OCI-LY7 (cell line): ENCODE measurements at regions not wholly inside any gene's neighbourhood (a gene's known extent, or its start where the extent isn't known, plus 50 kb on each side); places are given as distances from the start of the nearest gene placed in this dataset.

Experiments used
- BruUV-seq: library from RNA; stranded (reverse); fragments of 400-500 nt; replicated peaks from 2 replicates; lab custom pipeline; 2021; lab: Mats Ljungman, UMichigan
- CTCF ChIA-PET: fragments of 300-600 bp; sonication (Branson Sonifier 250); formaldehyde crosslinking; loops from one replicate; lab custom pipeline; 2022; ENCODE audit warnings: antibody characterized with exemption; ENCODE audit not compliant: unreplicated experiment; lab: Charles Lee
- POLR2A ChIA-PET: fragments of 300-600 bp; sonication (Branson Sonifier 250); formaldehyde crosslinking; loops from one replicate; lab custom pipeline; 2022; ENCODE audit warnings: antibody characterized with exemption; lab: Charles Lee
- DNase-seq: peaks from one replicate; pipeline ENCODE4 v3.0.0-alpha.2; 2015; ENCODE audit warnings: low spot score
- H2AFZ ChIP-seq: fragments of 200-600 bp; sonication (generic), shearing (Covaris generic); 2 replicates; pipeline ENCODE4 v1.6.1; 2014; ENCODE audit warnings: mild to moderate bottlenecking, antibody characterized with exemption, low read length, moderate library complexity
- H3K27ac ChIP-seq: fragments of 200-600 bp; sonication (generic); 2 replicates; pipeline ENCODE4 v1.5.1; 2014; ENCODE audit warnings: mixed run types, low read depth, mild to moderate bottlenecking, moderate library complexity, low read length, inconsistent platforms; ENCODE audit not compliant: poor library complexity, severe bottlenecking
- H3K36me3 ChIP-seq: fragments of 200-600 bp; sonication (generic); 2 replicates; pipeline ENCODE4 v1.6.1; 2014; ENCODE audit warnings: mild to moderate bottlenecking, antibody characterized with exemption, low read length, moderate library complexity, mixed read lengths; ENCODE audit not compliant: insufficient read depth
- H3K4me1 ChIP-seq: fragments of 200-600 bp; sonication (generic); 2 replicates; pipeline ENCODE4 v1.5.1; 2014; ENCODE audit warnings: mild to moderate bottlenecking, low read length; ENCODE audit not compliant: insufficient read depth, poor library complexity, severe bottlenecking
- H3K4me2 ChIP-seq: fragments of 200-600 bp; sonication (generic); 2 replicates; pipeline ENCODE4 v1.6.1; 2014; ENCODE audit warnings: mild to moderate bottlenecking, low read length
- H3K4me3 ChIP-seq: fragments of 200-600 bp; sonication (generic); 2 replicates; pipeline ENCODE4 v1.5.1; 2014; ENCODE audit warnings: mild to moderate bottlenecking, low read depth, low read length; ENCODE audit not compliant: poor library complexity, severe bottlenecking
- H3K79me2 ChIP-seq: fragments of 200-600 bp; sonication (generic); 2 replicates; pipeline ENCODE4 v1.6.1; 2016; ENCODE audit warnings: low read depth, mild to moderate bottlenecking, low read length, moderate library complexity, mixed read lengths; ENCODE audit not compliant: insufficient read depth
- H3K9me2 ChIP-seq: fragments of 200-600 bp; sonication (generic); 2 replicates; pipeline ENCODE4 v1.6.1; 2016; ENCODE audit warnings: mild to moderate bottlenecking, low read length, mixed read lengths; ENCODE audit not compliant: insufficient read depth
- H3K9me3 ChIP-seq: fragments of 200-600 bp; sonication (generic); 2 replicates; pipeline ENCODE4 v1.6.1; 2014; ENCODE audit warnings: mild to moderate bottlenecking, mixed run types, low read length, mixed read lengths
- H4K20me1 ChIP-seq: fragments of 200-600 bp; sonication (generic); 2 replicates; pipeline ENCODE4 v1.6.1; 2014; ENCODE audit warnings: mild to moderate bottlenecking, antibody characterized with exemption, low read length, moderate library complexity, mixed read lengths; ENCODE audit not compliant: insufficient read depth
- CTCF ChIP-seq: fragments of 200-600 bp; sonication (generic); conservative IDR thresholded peaks from 2 replicates; pipeline ENCODE4 v1.5.1; 2014; ENCODE audit warnings: mild to moderate bottlenecking, antibody characterized with exemption, low read length, moderate library complexity, mixed read lengths
- EZH2phosphoT487 ChIP-seq: fragments of 200-600 bp; sonication (generic); IDR thresholded peaks from 2 replicates; pipeline ENCODE4 v1.6.1; 2018; ENCODE audit warnings: low read depth, borderline replicate concordance, mild to moderate bottlenecking, mixed run types, antibody characterized with exemption, low read length, moderate library complexity, mixed read lengths
- intact Hi-C: fragments of 100-400 bp; cut with micrococcal nuclease; formaldehyde crosslinking; loops from one replicate; pipeline ENCODE4 v1.10.0; 2022; ENCODE audit not compliant: unreplicated experiment

GRCh38 chr2:187169864-187170263 is 278.2 kb downstream of the CALCRL start:
- no TSS peak for BruUV-seq
- ChIA-PET POLR2A (no interaction called here), CTCF (no interaction called here)

GRCh38 chr2:187168720-187169713 is 279.0 kb downstream of the CALCRL start:
- H3K9me2 ChIP-seq, result no peaks in the 10 kb centered on the region
- H4K20me1 ChIP-seq, result no peaks in the 10 kb centered on the region
- ChIA-PET CTCF (no interaction called here), POLR2A (no interaction called here)
- no peaks in the 10 kb centered on the region for H3K9me3 ChIP-seq
- H3K79me2 ChIP-seq, result no peaks in the 10 kb centered on the region
- peak; percentile 16 for DNase-seq
- no peaks in the 10 kb centered on the region for H3K4me1 ChIP-seq
- intact Hi-C loops, result no loop called here
- H3K4me2 ChIP-seq, result no peak overlapping the region
- TF ChIP-seq EZH2phosphoT487 (no peak), CTCF (no peak)
- no peak overlapping the region for H2AFZ ChIP-seq
- BruUV-seq, result no TSS peak
- no peak overlapping the region for H3K27ac ChIP-seq
- no peak overlapping the region for H3K4me3 ChIP-seq
- no peaks in the 10 kb centered on the region for H3K36me3 ChIP-seq

More at GRCh38 chr2:187169864-187170263, 278.2 kb downstream of the CALCRL start:
- intact Hi-C loops, result no loop called here
- Histone ChIP-seq H3K4me3 (no peak overlapping the region), H3K79me2 (no peaks in the 10 kb centered on the region), H3K4me2 (no peak overlapping the region), H3K4me1 (no peaks in the 10 kb centered on the region), H3K9me3 (no peaks in the 10 kb centered on the region), H2AFZ (no peak overlapping the region), H4K20me1 (no peaks in the 10 kb centered on the region), H3K9me2 (no peaks in the 10 kb centered on the region), H3K36me3 (no peaks in the 10 kb centered on the region), H3K27ac (no peak overlapping the region)
- no peak for TF ChIP-seq CTCF
- no peak for TF ChIP-seq EZH2phosphoT487
- no peak for DNase-seq

- BruUV-seq, result no TSS peak
- no peak for DNase-seq
- Histone ChIP-seq H3K4me1 (no peaks in the 10 kb centered on the region), H3K79me2 (no peaks in the 10 kb centered on the region), H3K4me2 (no peak overlapping the region), H3K36me3 (no peaks in the 10 kb centered on the region), H3K27ac (no peak overlapping the region), H2AFZ (no peak overlapping the region), H3K4me3 (no peak overlapping the region), H3K9me2 (no peaks in the 10 kb centered on the region), H3K9me3 (no peaks in the 10 kb centered on the region), H4K20me1 (no peaks in the 10 kb centered on the region)
- CTCF ChIA-PET, result no interaction called here
- intact Hi-C loops, result no loop called here
- TF ChIP-seq EZH2phosphoT487 (no peak), CTCF (no peak)
- POLR2A ChIA-PET, result interaction anchor here (0.6 to 1.1 kb wide), 2 partner anchors 114 to 248 kb away, joined by 4 to 5 read pairs; no protein-coding TSS in a partner anchor
Measured at GRCh38 chr2:187167491-187167890, 280.6 kb downstream of the CALCRL start.
